Hepatocyte (in vitro differentiated cells): ENCODE measurements at regions not wholly inside any gene's neighbourhood (a gene's known extent, or its start where the extent isn't known, plus 50 kb on each side); places are given as distances from the start of the nearest gene placed in this dataset.

Source experiments
- CTCF ChIP-seq: fragments of 200-600 bp; sonication (generic); IDR thresholded peaks from 2 replicates; pipeline ENCODE4 v1.5.1; 2016; ENCODE audit warnings: antibody characterized with exemption, mild to moderate bottlenecking; ENCODE audit not compliant: poor library complexity
- EZH2 ChIP-seq: fragments of 200-600 bp; sonication (generic); IDR thresholded peaks from 2 replicates; pipeline ENCODE4 v1.6.1; 2016; ENCODE audit warnings: antibody characterized with exemption, mild to moderate bottlenecking, borderline replicate concordance

GRCh38 chr1:29948581-29948980, 712.3 kb downstream of the PTPRU start:
- no peak for TF ChIP-seq CTCF
- no peak for TF ChIP-seq EZH2
